ENCODE measurements at regions not wholly inside any gene's neighbourhood (a gene's known extent, or its start where the extent isn't known, plus 50 kb on each side); places are given as distances from the start of the nearest gene placed in this dataset.

- no peaks in the 10 kb centered on the region for H3K36me3 Mint-ChIP-seq
- Histone ChIP-seq H3K27me3 (ENCODE audit: insufficient read depth, low read length) (no peaks in the 10 kb centered on the region), H3K4me1 (ENCODE audit: insufficient read depth, low read length) (no peaks in the 10 kb centered on the region), H3K36me3 (ENCODE audit: insufficient read depth, low read length) (no peaks in the 10 kb centered on the region), H3K9me3 (ENCODE audit: control insufficient read depth in 1 of 2, low read length in 2 of 2) (no peaks in the 10 kb centered on the region), H3K27ac (ENCODE audit: low read depth, low read length) (no peak overlapping the region), H3K4me3 (ENCODE audit: low read length in 2 of 2) (no peak overlapping the region)
- H3K4me1 Mint-ChIP-seq = no peaks in the 10 kb centered on the region
- H3K9me3 Mint-ChIP-seq = peaks cover 5 to 24% (median 13%) of the 10 kb centered on the region in 8 donors
- POLR2A ChIA-PET (ENCODE audit: partially characterized antibody) = no interaction called here
- CTCF ChIA-PET (ENCODE audit: partially characterized antibody) = no interaction called here
- no peak for DNase-seq
- no peaks in the 10 kb centered on the region for H3K27me3 Mint-ChIP-seq
- H3K27ac Mint-ChIP-seq = no peak overlapping the region
- intact Hi-C loops (cut with micrococcal nuclease) = no loop called here
- no peak overlapping the region for H3K4me3 Mint-ChIP-seq
Measured at GRCh38 chr10:108788891-108789290, 1134.4 kb downstream of the XPNPEP1 start.

GRCh38 chr10:108787932-108788331 is 1135.4 kb downstream of the XPNPEP1 start:
- H3K9me3 ChIP-seq (ENCODE audit: control insufficient read depth in 1 of 2, low read length in 2 of 2) = no peaks in the 10 kb centered on the region
- no peaks in the 10 kb centered on the region for H3K36me3 Mint-ChIP-seq
- no peak overlapping the region for H3K4me3 Mint-ChIP-seq
- no peak overlapping the region for H3K4me3 ChIP-seq (ENCODE audit: low read length in 2 of 2)
- H3K27me3 Mint-ChIP-seq = no peaks in the 10 kb centered on the region
- DNase-seq = no peak
- H3K36me3 ChIP-seq (ENCODE audit: insufficient read depth, low read length) = no peaks in the 10 kb centered on the region
- H3K4me1 ChIP-seq (ENCODE audit: insufficient read depth, low read length) = no peaks in the 10 kb centered on the region
- intact Hi-C loops (cut with micrococcal nuclease) = no loop called here
- ChIA-PET CTCF (ENCODE audit: partially characterized antibody) (interaction anchor here (0.6 kb wide), 1 partner anchor 27 kb away, joined by 4 read pairs; no protein-coding TSS in a partner anchor), POLR2A (ENCODE audit: partially characterized antibody) (no interaction called here)
- no peak overlapping the region for H3K27ac Mint-ChIP-seq
- peaks cover 5 to 27% (median 15%) of the 10 kb centered on the region in 8 donors for H3K9me3 Mint-ChIP-seq
- H3K27me3 ChIP-seq (ENCODE audit: insufficient read depth, low read length) = no peaks in the 10 kb centered on the region
- H3K4me1 Mint-ChIP-seq = no peaks in the 10 kb centered on the region
- no peak overlapping the region for H3K27ac ChIP-seq (ENCODE audit: low read depth, low read length)

GRCh38 chr10:108785011-108785410 is 1138.3 kb downstream of the XPNPEP1 start:
- H3K27ac ChIP-seq (ENCODE audit: low read depth, low read length) = no peak overlapping the region
- CTCF ChIA-PET (ENCODE audit: partially characterized antibody) = no interaction called here
- intact Hi-C loops (cut with micrococcal nuclease) = no loop called here
- Mint-ChIP-seq H3K4me3 (no peak overlapping the region), H3K27me3 (no peaks in the 10 kb centered on the region), H3K27ac (no peak overlapping the region), H3K9me3 (peaks cover 5 to 26% (median 15%) of the 10 kb centered on the region in 8 donors), H3K36me3 (no peaks in the 10 kb centered on the region), H3K4me1 (no peaks in the 10 kb centered on the region)
- POLR2A ChIA-PET (ENCODE audit: partially characterized antibody) = no interaction called here
- no peaks in the 10 kb centered on the region for H3K27me3 ChIP-seq (ENCODE audit: insufficient read depth, low read length)
- H3K4me3 ChIP-seq (ENCODE audit: low read length in 2 of 2) = no peak overlapping the region
- DNase-seq = no peak
- no peaks in the 10 kb centered on the region for H3K9me3 ChIP-seq (ENCODE audit: control insufficient read depth in 1 of 2, low read length in 2 of 2)
- no peaks in the 10 kb centered on the region for H3K4me1 ChIP-seq (ENCODE audit: insufficient read depth, low read length)
- H3K36me3 ChIP-seq (ENCODE audit: insufficient read depth, low read length) = no peaks in the 10 kb centered on the region

- Mint-ChIP-seq H3K4me3 (no peak overlapping the region), H3K4me1 (no peaks in the 10 kb centered on the region), H3K27me3 (no peaks in the 10 kb centered on the region), H3K27ac (no peak overlapping the region), H3K36me3 (no peaks in the 10 kb centered on the region), H3K9me3 (peaks cover 5 to 26% (median 15%) of the 10 kb centered on the region in 8 donors)
- no peak overlapping the region for H3K4me3 ChIP-seq (ENCODE audit: low read length in 2 of 2)
- no peaks in the 10 kb centered on the region for H3K27me3 ChIP-seq (ENCODE audit: insufficient read depth, low read length)
- no peaks in the 10 kb centered on the region for H3K4me1 ChIP-seq (ENCODE audit: insufficient read depth, low read length)
- DNase-seq = no peak
- no peaks in the 10 kb centered on the region for H3K36me3 ChIP-seq (ENCODE audit: insufficient read depth, low read length)
- intact Hi-C loops (cut with micrococcal nuclease) = no loop called here
- no peak overlapping the region for H3K27ac ChIP-seq (ENCODE audit: low read depth, low read length)
- ChIA-PET CTCF (ENCODE audit: partially characterized antibody) (no interaction called here), POLR2A (ENCODE audit: partially characterized antibody) (no interaction called here)
- H3K9me3 ChIP-seq (ENCODE audit: control insufficient read depth in 1 of 2, low read length in 2 of 2) = no peaks in the 10 kb centered on the region
Measured at GRCh38 chr10:108784534-108784933, 1138.8 kb downstream of the XPNPEP1 start.

GRCh38 chr10:108783897-108784296 is 1139.4 kb downstream of the XPNPEP1 start:
- no peak for DNase-seq
- intact Hi-C loops (cut with micrococcal nuclease) = loop anchor here (1.0 kb wide), 1 partner anchor 21 kb away; no protein-coding TSS in a partner anchor
- H3K4me1 Mint-ChIP-seq = no peaks in the 10 kb centered on the region

GRCh38 chr10:108782411-108782810 is 1140.9 kb downstream of the XPNPEP1 start:
- POLR2A ChIA-PET (ENCODE audit: partially characterized antibody) = no interaction called here
- no peak overlapping the region for H3K4me3 ChIP-seq (ENCODE audit: low read length in 2 of 2)
- Mint-ChIP-seq H3K27me3 (no peaks in the 10 kb centered on the region), H3K36me3 (no peaks in the 10 kb centered on the region), H3K4me1 (no peaks in the 10 kb centered on the region), H3K4me3 (no peak overlapping the region), H3K9me3 (peaks cover 7 to 22% (median 15%) of the 10 kb centered on the region in 8 donors), H3K27ac (no peak overlapping the region)
- H3K27me3 ChIP-seq (ENCODE audit: insufficient read depth, low read length) = no peaks in the 10 kb centered on the region
- H3K9me3 ChIP-seq (ENCODE audit: control insufficient read depth in 1 of 2, low read length in 2 of 2) = no peaks in the 10 kb centered on the region
- DNase-seq = no peak
- CTCF ChIA-PET (ENCODE audit: partially characterized antibody) = no interaction called here
- no peak overlapping the region for H3K27ac ChIP-seq (ENCODE audit: low read depth, low read length)
- H3K4me1 ChIP-seq (ENCODE audit: insufficient read depth, low read length) = no peaks in the 10 kb centered on the region
- intact Hi-C loops (cut with micrococcal nuclease) = no loop called here
- no peaks in the 10 kb centered on the region for H3K36me3 ChIP-seq (ENCODE audit: insufficient read depth, low read length)

More at GRCh38 chr10:108783897-108784296, 1139.4 kb downstream of the XPNPEP1 start:
- H3K9me3 ChIP-seq (ENCODE audit: control insufficient read depth in 1 of 2, low read length in 2 of 2) = no peaks in the 10 kb centered on the region
- H3K9me3 Mint-ChIP-seq = peaks cover 5 to 26% (median 15%) of the 10 kb centered on the region in 8 donors
- H3K36me3 ChIP-seq (ENCODE audit: insufficient read depth, low read length) = no peaks in the 10 kb centered on the region
- H3K4me1 ChIP-seq (ENCODE audit: insufficient read depth, low read length) = no peaks in the 10 kb centered on the region
- H3K4me3 Mint-ChIP-seq = no peak overlapping the region
- no peak overlapping the region for H3K27ac Mint-ChIP-seq
- no peak overlapping the region for H3K4me3 ChIP-seq (ENCODE audit: low read length in 2 of 2)
- no peaks in the 10 kb centered on the region for H3K27me3 ChIP-seq (ENCODE audit: insufficient read depth, low read length)
- POLR2A ChIA-PET (ENCODE audit: partially characterized antibody) = no interaction called here
- H3K27me3 Mint-ChIP-seq = no peaks in the 10 kb centered on the region
- CTCF ChIA-PET (ENCODE audit: partially characterized antibody) = no interaction called here
- no peak overlapping the region for H3K27ac ChIP-seq (ENCODE audit: low read depth, low read length)
- H3K36me3 Mint-ChIP-seq = no peaks in the 10 kb centered on the region

GRCh38 chr10:108779501-108779900 is 1143.8 kb downstream of the XPNPEP1 start:
- Mint-ChIP-seq H3K4me1 (no peaks in the 10 kb centered on the region), H3K27me3 (no peaks in the 10 kb centered on the region), H3K9me3 (peaks cover 5 to 12% (median 9%) of the 10 kb centered on the region in 8 donors), H3K36me3 (no peaks in the 10 kb centered on the region), H3K27ac (no peak overlapping the region), H3K4me3 (no peak overlapping the region)
- no peaks in the 10 kb centered on the region for H3K36me3 ChIP-seq (ENCODE audit: insufficient read depth, low read length)
- DNase-seq = no peak
- intact Hi-C loops (cut with micrococcal nuclease) = no loop called here
- CTCF ChIA-PET (ENCODE audit: partially characterized antibody) = no interaction called here
- no peaks in the 10 kb centered on the region for H3K4me1 ChIP-seq (ENCODE audit: insufficient read depth, low read length)
- no peak overlapping the region for H3K27ac ChIP-seq (ENCODE audit: low read depth, low read length)
- no peak overlapping the region for H3K4me3 ChIP-seq (ENCODE audit: low read length in 2 of 2)
- POLR2A ChIA-PET (ENCODE audit: partially characterized antibody) = no interaction called here
- no peaks in the 10 kb centered on the region for H3K27me3 ChIP-seq (ENCODE audit: insufficient read depth, low read length)
- no peaks in the 10 kb centered on the region for H3K9me3 ChIP-seq (ENCODE audit: control insufficient read depth in 1 of 2, low read length in 2 of 2)

GRCh38 chr10:108775911-108776475 is 1147.3 kb downstream of the XPNPEP1 start:
- ChIA-PET POLR2A (ENCODE audit: partially characterized antibody) (no interaction called here), CTCF (ENCODE audit: partially characterized antibody) (no interaction called here)
- no peaks in the 10 kb centered on the region for H3K4me1 ChIP-seq (ENCODE audit: insufficient read depth, low read length)
- no peak overlapping the region for H3K4me3 ChIP-seq (ENCODE audit: low read length in 2 of 2)
- intact Hi-C loops (cut with micrococcal nuclease) = no loop called here
- Mint-ChIP-seq H3K27ac (no peak overlapping the region), H3K4me3 (no peak overlapping the region), H3K36me3 (no peaks in the 10 kb centered on the region), H3K27me3 (no peaks in the 10 kb centered on the region), H3K9me3 (peaks cover 0 to 7% (median 2%) of the 10 kb centered on the region in 8 donors), H3K4me1 (no peaks in the 10 kb centered on the region)
- H3K9me3 ChIP-seq (ENCODE audit: control insufficient read depth in 1 of 2, low read length in 2 of 2) = no peaks in the 10 kb centered on the region
- DNase-seq = no peak
- H3K27ac ChIP-seq (ENCODE audit: low read depth, low read length) = no peak overlapping the region
- H3K36me3 ChIP-seq (ENCODE audit: insufficient read depth, low read length) = no peaks in the 10 kb centered on the region
- no peaks in the 10 kb centered on the region for H3K27me3 ChIP-seq (ENCODE audit: insufficient read depth, low read length)
